ENCODE measurements at regions not wholly inside any gene's neighbourhood (a gene's known extent, or its start where the extent isn't known, plus 50 kb on each side); places are given as distances from the start of the nearest gene placed in this dataset.

DNA sequence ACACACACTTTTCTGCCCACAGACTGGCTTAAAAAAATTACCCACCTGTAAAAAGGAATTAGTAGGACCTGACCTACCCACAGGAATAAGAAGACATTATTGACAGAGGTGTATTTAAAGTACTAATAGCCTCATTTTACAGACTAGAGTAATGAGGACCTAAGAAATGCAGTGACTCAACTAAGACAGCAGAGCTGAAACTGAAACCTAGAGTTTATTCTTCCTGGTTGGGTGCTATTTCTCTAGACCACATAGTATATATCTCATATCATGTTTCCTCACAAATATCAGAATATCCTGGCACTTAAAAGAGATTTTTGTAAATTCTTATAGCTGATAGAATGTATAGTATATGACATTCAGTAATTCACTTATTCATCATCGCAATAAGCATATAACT is 435.0 kb downstream of the MAGEE1 start:
- TF ChIP-seq GABPA (IDR thresholded peaks at IDR 0.05; ENCODE audit: low read depth) (no peak), POLR2AphosphoS5 (IDR thresholded peaks at IDR 0.05; ENCODE audit: low read depth) (no peak), SPI1 (IDR thresholded peaks at IDR 0.05; ENCODE audit: borderline replicate concordance, low read depth) (no peak)
- TF ChIP-seq, protein P1, sequence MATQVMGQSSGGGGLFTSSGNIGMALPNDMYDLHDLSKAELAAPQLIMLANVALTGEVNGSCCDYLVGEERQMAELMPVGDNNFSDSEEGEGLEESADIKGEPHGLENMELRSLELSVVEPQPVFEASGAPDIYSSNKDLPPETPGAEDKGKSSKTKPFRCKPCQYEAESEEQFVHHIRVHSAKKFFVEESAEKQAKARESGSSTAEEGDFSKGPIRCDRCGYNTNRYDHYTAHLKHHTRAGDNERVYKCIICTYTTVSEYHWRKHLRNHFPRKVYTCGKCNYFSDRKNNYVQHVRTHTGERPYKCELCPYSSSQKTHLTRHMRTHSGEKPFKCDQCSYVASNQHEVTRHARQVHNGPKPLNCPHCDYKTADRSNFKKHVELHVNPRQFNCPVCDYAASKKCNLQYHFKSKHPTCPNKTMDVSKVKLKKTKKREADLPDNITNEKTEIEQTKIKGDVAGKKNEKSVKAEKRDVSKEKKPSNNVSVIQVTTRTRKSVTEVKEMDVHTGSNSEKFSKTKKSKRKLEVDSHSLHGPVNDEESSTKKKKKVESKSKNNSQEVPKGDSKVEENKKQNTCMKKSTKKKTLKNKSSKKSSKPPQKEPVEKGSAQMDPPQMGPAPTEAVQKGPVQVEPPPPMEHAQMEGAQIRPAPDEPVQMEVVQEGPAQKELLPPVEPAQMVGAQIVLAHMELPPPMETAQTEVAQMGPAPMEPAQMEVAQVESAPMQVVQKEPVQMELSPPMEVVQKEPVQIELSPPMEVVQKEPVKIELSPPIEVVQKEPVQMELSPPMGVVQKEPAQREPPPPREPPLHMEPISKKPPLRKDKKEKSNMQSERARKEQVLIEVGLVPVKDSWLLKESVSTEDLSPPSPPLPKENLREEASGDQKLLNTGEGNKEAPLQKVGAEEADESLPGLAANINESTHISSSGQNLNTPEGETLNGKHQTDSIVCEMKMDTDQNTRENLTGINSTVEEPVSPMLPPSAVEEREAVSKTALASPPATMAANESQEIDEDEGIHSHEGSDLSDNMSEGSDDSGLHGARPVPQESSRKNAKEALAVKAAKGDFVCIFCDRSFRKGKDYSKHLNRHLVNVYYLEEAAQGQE (IDR thresholded peaks at IDR 0.05; ENCODE audit: insufficient replicate concordance, low read depth): no peak
- TF ChIP-seq, protein P2, sequence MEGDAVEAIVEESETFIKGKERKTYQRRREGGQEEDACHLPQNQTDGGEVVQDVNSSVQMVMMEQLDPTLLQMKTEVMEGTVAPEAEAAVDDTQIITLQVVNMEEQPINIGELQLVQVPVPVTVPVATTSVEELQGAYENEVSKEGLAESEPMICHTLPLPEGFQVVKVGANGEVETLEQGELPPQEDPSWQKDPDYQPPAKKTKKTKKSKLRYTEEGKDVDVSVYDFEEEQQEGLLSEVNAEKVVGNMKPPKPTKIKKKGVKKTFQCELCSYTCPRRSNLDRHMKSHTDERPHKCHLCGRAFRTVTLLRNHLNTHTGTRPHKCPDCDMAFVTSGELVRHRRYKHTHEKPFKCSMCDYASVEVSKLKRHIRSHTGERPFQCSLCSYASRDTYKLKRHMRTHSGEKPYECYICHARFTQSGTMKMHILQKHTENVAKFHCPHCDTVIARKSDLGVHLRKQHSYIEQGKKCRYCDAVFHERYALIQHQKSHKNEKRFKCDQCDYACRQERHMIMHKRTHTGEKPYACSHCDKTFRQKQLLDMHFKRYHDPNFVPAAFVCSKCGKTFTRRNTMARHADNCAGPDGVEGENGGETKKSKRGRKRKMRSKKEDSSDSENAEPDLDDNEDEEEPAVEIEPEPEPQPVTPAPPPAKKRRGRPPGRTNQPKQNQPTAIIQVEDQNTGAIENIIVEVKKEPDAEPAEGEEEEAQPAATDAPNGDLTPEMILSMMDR (IDR thresholded peaks at IDR 0.05; ENCODE audit: insufficient read depth, low read length): no peak
- Histone ChIP-seq H3K4me3 (replicated peaks; ENCODE audit: insufficient read depth, low read length) (no peak overlapping the region), H3K27me3 (ENCODE audit: insufficient read depth, poor library complexity, severe bottlenecking) (no peaks in the 10 kb centered on the region), H3K27ac (replicated peaks) (no peak overlapping the region)
- no peak for DNase-seq (ENCODE audit: low read depth in 1 of 2, low spot score in 1 of 2)

DNA sequence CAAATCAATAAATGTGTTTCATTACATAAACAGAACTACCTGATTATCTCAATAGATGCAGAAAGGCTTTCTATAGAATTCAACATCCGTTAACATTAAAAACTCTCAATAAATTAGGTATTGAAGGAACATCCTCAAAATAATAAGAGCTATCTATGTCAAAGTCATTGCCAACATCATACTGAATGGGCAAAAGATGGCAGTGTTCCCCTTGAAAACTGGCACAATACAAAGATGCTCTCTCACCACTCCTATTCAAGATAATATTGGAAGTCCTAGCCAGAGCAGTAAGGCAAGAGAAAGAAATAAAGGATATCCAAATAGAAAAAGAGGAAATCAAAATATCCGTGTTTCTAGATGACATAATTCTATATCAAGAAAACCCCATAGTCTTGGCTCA is 466.4 kb downstream of the MAGEE1 start:
- DNase-seq (ENCODE audit: low read depth in 1 of 2, low spot score in 1 of 2): no peak
- Histone ChIP-seq H3K4me3 (replicated peaks; ENCODE audit: insufficient read depth, low read length) (no peak overlapping the region), H3K27ac (replicated peaks) (no peak overlapping the region), H3K27me3 (ENCODE audit: insufficient read depth, poor library complexity, severe bottlenecking) (no peaks in the 10 kb centered on the region)
- TF ChIP-seq GABPA (IDR thresholded peaks at IDR 0.05; ENCODE audit: low read depth) (no peak), POLR2AphosphoS5 (IDR thresholded peaks at IDR 0.05; ENCODE audit: low read depth) (no peak), SPI1 (IDR thresholded peaks at IDR 0.05; ENCODE audit: borderline replicate concordance, low read depth) (no peak)
- TF ChIP-seq, protein P1 (IDR thresholded peaks at IDR 0.05; ENCODE audit: insufficient replicate concordance, low read depth): no peak
- TF ChIP-seq, protein P2 (IDR thresholded peaks at IDR 0.05; ENCODE audit: insufficient read depth, low read length): no peak

DNA sequence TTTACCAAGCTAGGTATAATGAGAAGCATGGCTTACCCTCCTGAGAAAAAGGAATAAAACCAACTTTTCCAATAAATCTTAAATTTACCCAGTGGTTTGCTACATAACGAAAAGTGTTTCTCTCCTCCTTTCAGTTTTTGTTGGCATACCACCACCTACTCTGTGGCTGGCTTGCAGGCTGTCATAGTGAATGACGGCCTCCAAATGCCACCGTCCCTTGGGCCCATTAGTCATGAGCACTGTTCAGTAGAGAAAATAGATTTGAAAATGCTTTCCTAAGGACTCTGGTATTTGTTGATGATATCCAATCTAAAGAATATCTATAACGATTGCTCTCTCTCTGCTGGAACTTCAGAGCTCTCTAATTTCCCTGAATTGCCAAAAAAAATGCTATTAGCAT is 488.3 kb downstream of the MAGEE1 start:
- no peaks in the 10 kb centered on the region for H3K27me3 ChIP-seq (ENCODE audit: insufficient read depth, poor library complexity, severe bottlenecking)
- no peak overlapping the region for H3K27ac ChIP-seq (replicated peaks)
- no peak overlapping the region for H3K4me3 ChIP-seq (replicated peaks; ENCODE audit: insufficient read depth, low read length)
- TF ChIP-seq, protein P2 (IDR thresholded peaks at IDR 0.05; ENCODE audit: insufficient read depth, low read length): no peak
- TF ChIP-seq, protein P1 (IDR thresholded peaks at IDR 0.05; ENCODE audit: insufficient replicate concordance, low read depth): no peak
- TF ChIP-seq SPI1 (IDR thresholded peaks at IDR 0.05; ENCODE audit: borderline replicate concordance, low read depth) (no peak), POLR2AphosphoS5 (IDR thresholded peaks at IDR 0.05; ENCODE audit: low read depth) (no peak), GABPA (IDR thresholded peaks at IDR 0.05; ENCODE audit: low read depth) (no peak)
- DNase-seq (ENCODE audit: low read depth in 1 of 2, low spot score in 1 of 2): no peak
